GM23338 (cell line): ENCODE measurements at regions not wholly inside any gene's neighbourhood (a gene's known extent, or its start where the extent isn't known, plus 50 kb on each side); places are given as distances from the start of the nearest gene placed in this dataset.
A peak's percentile ranks its signal among the peaks of the same experiment; 100 is the strongest.

Experiments used
- ATAC-seq: fragments of 200-7000 bp; cut with Tn5 transposase; 3 replicates; pipeline ENCODE4 v1.9.1; 2020
- DNase-seq: peaks from one replicate; pipeline ENCODE4 v3.0.0-alpha.2; 2015; ENCODE audit warnings: low spot score
- H2AFZ ChIP-seq: fragments of 200-600 bp; sonication (generic); 2 replicates; pipeline ENCODE4 v1.8.0; 2016; ENCODE audit warnings: antibody characterized with exemption, mild to moderate bottlenecking, moderate library complexity
- H3F3A ChIP-seq: fragments of 200-600 bp; sonication (generic); replicated peaks from 2 replicates; pipeline ENCODE4 v1.8.0; 2017; ENCODE audit warnings: antibody characterized with exemption, mixed run types, low read depth
- H3K27ac ChIP-seq: fragments of 200-600 bp; sonication (generic); 2 replicates; pipeline ENCODE4 v1.6.1; 2016; ENCODE audit warnings: low read depth
- H3K27me3 ChIP-seq: fragments of 200-600 bp; sonication (generic); 2 replicates; pipeline ENCODE4 v1.8.0; 2016; ENCODE audit warnings: mild to moderate bottlenecking, mixed run types, moderate library complexity; ENCODE audit not compliant: insufficient read depth
- H3K36me3 ChIP-seq: fragments of 200-600 bp; sonication (generic); 2 replicates; pipeline ENCODE4 v1.8.0; 2016; ENCODE audit warnings: mild to moderate bottlenecking; ENCODE audit not compliant: insufficient read depth
- H3K4me1 ChIP-seq: fragments of 200-600 bp; sonication (generic); 2 replicates; pipeline ENCODE4 v1.8.0; 2016; ENCODE audit warnings: mild to moderate bottlenecking, moderate library complexity; ENCODE audit not compliant: insufficient read depth
- H3K4me2 ChIP-seq: fragments of 200-600 bp; sonication (generic); 2 replicates; pipeline ENCODE4 v1.7.1; 2017; ENCODE audit warnings: mixed run types
- H3K4me3 ChIP-seq: fragments of 200-600 bp; sonication (generic); 2 replicates; pipeline ENCODE4 v1.6.1; 2016; ENCODE audit warnings: mixed run types
- H3K79me2 ChIP-seq: fragments of 200-600 bp; sonication (generic); replicated peaks from 2 replicates; pipeline ENCODE4 v1.8.0; 2017; ENCODE audit warnings: mild to moderate bottlenecking; ENCODE audit not compliant: insufficient read depth
- H3K9me2 ChIP-seq: fragments of 200-600 bp; sonication (generic); 2 replicates; pipeline ENCODE4 v1.8.0; 2017; ENCODE audit not compliant: insufficient read depth
- H4K20me1 ChIP-seq: fragments of 200-600 bp; sonication (generic); replicated peaks from 2 replicates; pipeline ENCODE4 v1.8.0; 2017; ENCODE audit warnings: mild to moderate bottlenecking; ENCODE audit not compliant: insufficient read depth
- H3K27ac Mint-ChIP-seq: 2 replicates; pipeline ENCODE4 v1.8.0; 2020; ENCODE audit warnings: inconsistent platforms, mild to moderate bottlenecking, moderate library complexity, mixed read lengths
- H3K27me3 Mint-ChIP-seq: 3 replicates; pipeline ENCODE4 v1.8.0; 2022; ENCODE audit warnings: low read depth, mild to moderate bottlenecking, moderate library complexity, mixed read lengths, inconsistent platforms; ENCODE audit not compliant: insufficient read depth, poor library complexity
- H3K36me3 Mint-ChIP-seq: 3 replicates; pipeline ENCODE4 v1.8.0; 2021; ENCODE audit warnings: low read depth, mild to moderate bottlenecking, inconsistent platforms, moderate library complexity, mixed read lengths
- H3K4me1 Mint-ChIP-seq: 3 replicates; pipeline ENCODE4 v1.8.0; 2020; ENCODE audit warnings: mild to moderate bottlenecking, inconsistent platforms, mixed read lengths
- H3K4me3 Mint-ChIP-seq: 3 replicates; pipeline ENCODE4 v1.8.0; 2021; ENCODE audit warnings: moderate library complexity, mild to moderate bottlenecking, inconsistent platforms, mixed read lengths
- H3K9me3 Mint-ChIP-seq: 3 replicates; pipeline ENCODE4 v1.8.0; 2020; ENCODE audit warnings: moderate library complexity, mild to moderate bottlenecking, inconsistent platforms, mixed read lengths
- CREB1 ChIP-seq: fragments of 250-450 bp; sonication (Bioruptor Pico); IDR thresholded peaks from 2 replicates; pipeline ENCODE4 v1.5.0; 2020; ENCODE audit warnings: low read depth, mild to moderate bottlenecking, moderate library complexity
- CTCF ChIP-seq, 2 experiments: fragments of 200-600 bp in 1 of 2; sonication (generic) in 1 of 2; conservative IDR thresholded peaks; 2 replicates each; pipeline versions ENCODE4 v1.5.1 to v1.6.1; 2016 to 2017; ENCODE audit warnings: antibody characterized with exemption in 2 of 2, low read depth in 2 of 2, mild to moderate bottlenecking in 2 of 2, moderate library complexity in 1 of 2
- JUNB ChIP-seq: IDR thresholded peaks from one replicate; pipeline ENCODE4 v1.6.1; 2016; ENCODE audit warnings: antibody characterized with exemption; ENCODE audit not compliant: unreplicated experiment
- ZNF114 ChIP-seq: fragments of 250-450 bp; sonication (Bioruptor Pico); IDR thresholded peaks from 2 replicates; pipeline ENCODE4 v1.5.0; 2020; ENCODE audit warnings: mild to moderate bottlenecking, moderate library complexity
- ZNF462 ChIP-seq: fragments of 250-450 bp; sonication (Bioruptor Pico); IDR thresholded peaks from 2 replicates; pipeline ENCODE4 v1.5.0; 2020; ENCODE audit warnings: mild to moderate bottlenecking, moderate library complexity

- no peaks in the 10 kb centered on the region for H3K27me3 Mint-ChIP-seq
- H4K20me1 ChIP-seq = no peaks in the 10 kb centered on the region
- no peaks in the 10 kb centered on the region for H3K4me1 Mint-ChIP-seq
- H3F3A ChIP-seq = no peaks in the 10 kb centered on the region
- no peak overlapping the region for H3K4me3 Mint-ChIP-seq
- H3K27ac ChIP-seq = no peak overlapping the region
- TF ChIP-seq CREB1 (CRISPR knock-in tag) (no peak), ZNF114 (no peak), CTCF (conservative IDR thresholded peaks at IDR 0.05; ENCODE audit: low read depth in 2 of 2) (peak; percentile 69 to 93)
- H3K36me3 ChIP-seq = no peaks in the 10 kb centered on the region
- H3K27ac Mint-ChIP-seq = no peak overlapping the region
- H3K27me3 ChIP-seq = no peaks in the 10 kb centered on the region
- H3K4me2 ChIP-seq = no peak overlapping the region
- H3K4me3 ChIP-seq = no peak overlapping the region
- H2AFZ ChIP-seq = no peak overlapping the region
- ATAC-seq (peak; percentile 92), DNase-seq (peak; percentile 69)
- H3K36me3 Mint-ChIP-seq = no peaks in the 10 kb centered on the region
- no peaks in the 10 kb centered on the region for H3K4me1 ChIP-seq
- no peaks in the 10 kb centered on the region; the same call in 2 of the 3 replicates for H3K9me3 Mint-ChIP-seq
- no peaks in the 10 kb centered on the region for H3K79me2 ChIP-seq
- no peaks in the 10 kb centered on the region for H3K9me2 ChIP-seq
These were observed 401.9 kb upstream of the PDE4D start for GRCh38 chr5:60295423-60295822.

GRCh38 chr5:60293518-60293917 is 400.0 kb upstream of the PDE4D start:
- H3K4me3 ChIP-seq = no peak overlapping the region
- H3K9me2 ChIP-seq = no peaks in the 10 kb centered on the region
- ATAC-seq (no peak), DNase-seq (no peak)
- H3K36me3 ChIP-seq = no peaks in the 10 kb centered on the region
- no peak overlapping the region for H3K27ac Mint-ChIP-seq
- H3K79me2 ChIP-seq = no peaks in the 10 kb centered on the region
- no peaks in the 10 kb centered on the region for H3K9me3 Mint-ChIP-seq
- no peaks in the 10 kb centered on the region for H3F3A ChIP-seq
- H4K20me1 ChIP-seq = no peaks in the 10 kb centered on the region
- H3K4me2 ChIP-seq = no peak overlapping the region
- no peaks in the 10 kb centered on the region for H3K27me3 Mint-ChIP-seq
- H3K27ac ChIP-seq = no peak overlapping the region
- H2AFZ ChIP-seq = no peak overlapping the region
- H3K4me1 Mint-ChIP-seq = no peaks in the 10 kb centered on the region
- H3K4me1 ChIP-seq = no peaks in the 10 kb centered on the region
- H3K27me3 ChIP-seq = no peaks in the 10 kb centered on the region
- no peak overlapping the region for H3K4me3 Mint-ChIP-seq
- TF ChIP-seq JUNB (no peak), ZNF462 (CRISPR knock-in tag) (no peak)
- no peaks in the 10 kb centered on the region for H3K36me3 Mint-ChIP-seq
